Erythroblast (primary cell): ENCODE measurements at regions not wholly inside any gene's neighbourhood (a gene's known extent, or its start where the extent isn't known, plus 50 kb on each side); places are given as distances from the start of the nearest gene placed in this dataset.

Experiments
- GATA1 ChIP-seq: IDR thresholded peaks from 2 replicates; pipeline ENCODE4 v1.6.1; 2011; ENCODE audit warnings: low read depth, mild to moderate bottlenecking, control low read depth, low read length, moderate library complexity
- POLR2A ChIP-seq: IDR thresholded peaks from 2 replicates; pipeline ENCODE4 v1.6.1; 2011; ENCODE audit warnings: mild to moderate bottlenecking, low read length

DNA sequence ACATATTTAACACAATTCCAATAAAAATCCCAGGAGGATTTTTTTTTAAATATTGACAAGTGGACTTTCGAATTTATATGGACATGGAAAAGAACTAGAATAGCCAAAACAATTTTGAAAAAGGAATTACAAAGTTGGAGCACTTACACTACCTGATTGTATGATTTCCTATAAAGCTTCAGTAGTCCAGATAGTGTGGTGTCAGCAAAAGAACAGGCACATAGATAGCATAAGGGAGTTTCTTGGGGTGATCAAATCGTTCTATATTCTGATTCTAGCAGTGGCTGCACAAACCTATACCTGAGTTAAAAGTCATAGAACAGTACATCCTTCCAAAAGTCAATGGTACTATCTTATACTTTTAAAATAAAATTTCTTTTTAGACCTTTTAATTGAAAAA lies 66.4 kb upstream of the CES5A start:
- TF ChIP-seq POLR2A: no peak
- no peak for TF ChIP-seq GATA1
